GM18499 (cell line): ENCODE measurements at regions not wholly inside any gene's neighbourhood (a gene's known extent, or its start where the extent isn't known, plus 50 kb on each side); places are given as distances from the start of the nearest gene placed in this dataset.

Source experiments
- ATAC-seq: cut with Tn5 transposase; IDR thresholded peaks from one replicate; pipeline ENCODE4 v1.9.1; 2021; ENCODE audit warnings: moderate number of reproducible peaks; ENCODE audit not compliant: insufficient read depth, unreplicated experiment

DNA sequence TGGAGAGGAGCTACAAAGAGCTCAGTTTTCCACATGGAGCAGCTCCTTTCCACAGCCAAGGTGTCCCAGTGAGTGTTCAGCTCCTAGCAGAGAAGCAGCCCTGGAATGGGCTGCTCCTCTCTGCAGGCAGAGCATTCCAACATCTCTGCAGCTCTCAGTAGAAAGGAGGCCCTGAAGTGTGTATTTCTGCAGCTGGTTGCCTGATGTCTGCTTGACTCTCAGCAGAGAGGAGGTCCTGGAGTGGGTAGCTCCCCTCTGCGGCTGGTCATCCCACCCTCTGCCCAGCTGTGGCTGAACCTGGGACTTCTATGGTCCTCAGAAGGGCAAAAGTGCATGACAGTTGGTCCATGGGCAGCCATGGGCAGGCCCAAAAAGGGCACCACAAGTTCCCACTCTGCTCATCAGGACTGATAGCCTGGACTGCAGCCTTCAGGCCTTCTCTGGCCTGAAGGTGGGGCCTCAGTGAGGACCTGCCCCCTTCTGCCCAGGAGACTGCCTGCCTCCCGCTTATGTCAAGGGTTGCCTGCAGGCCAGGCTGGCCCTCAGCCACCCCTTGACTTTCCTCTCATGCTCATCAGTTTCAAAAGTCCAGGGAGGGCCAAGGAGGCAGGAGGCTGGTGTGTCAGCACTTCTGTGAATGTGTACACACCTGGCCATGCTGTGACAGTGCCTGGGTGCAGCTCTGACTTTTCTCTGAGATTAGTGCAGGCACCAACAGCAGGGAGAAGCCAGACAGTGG is 605.9 kb upstream of the FAM174A start:
- no peak for ATAC-seq

DNA sequence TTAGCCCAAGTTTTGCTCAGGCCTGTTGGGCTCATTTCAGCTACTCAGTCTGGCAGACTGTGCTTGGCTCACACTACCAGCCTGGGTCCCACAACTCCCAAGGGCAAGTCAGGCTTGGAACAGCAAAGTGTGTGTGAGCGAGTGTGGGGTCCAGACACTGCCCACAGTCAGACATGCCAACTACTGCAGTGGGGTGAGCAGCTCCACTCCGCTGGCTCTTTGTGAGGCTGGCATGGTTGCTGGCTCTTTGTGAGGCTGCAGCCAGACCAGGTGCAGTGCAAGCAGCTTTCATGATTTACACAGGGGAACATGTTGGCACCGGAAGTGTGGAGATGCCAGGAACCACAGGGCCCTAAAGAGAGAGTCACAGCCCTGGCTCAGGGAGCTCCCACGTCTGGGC is 606.7 kb upstream of the FAM174A start:
- ATAC-seq, result no peak

DNA sequence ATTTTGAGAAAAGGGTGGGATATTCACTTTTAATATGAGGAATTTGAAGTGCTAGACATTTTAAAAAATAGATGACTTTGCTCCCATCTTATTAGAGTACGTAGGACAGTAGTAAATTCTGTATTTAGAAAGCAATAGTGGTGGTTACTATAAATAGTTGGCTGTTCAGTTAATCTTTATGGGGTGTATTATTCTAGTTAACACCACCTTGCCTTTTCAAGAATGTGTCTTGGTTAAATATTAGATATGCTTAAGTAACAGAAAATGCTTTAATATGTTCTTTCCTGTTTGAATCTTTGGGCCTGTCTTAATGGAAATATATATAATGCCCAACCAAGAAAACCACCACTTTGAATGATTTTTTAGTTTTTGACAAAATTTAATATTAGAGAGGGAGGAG is 608.7 kb upstream of the FAM174A start:
- no peak for ATAC-seq

DNA sequence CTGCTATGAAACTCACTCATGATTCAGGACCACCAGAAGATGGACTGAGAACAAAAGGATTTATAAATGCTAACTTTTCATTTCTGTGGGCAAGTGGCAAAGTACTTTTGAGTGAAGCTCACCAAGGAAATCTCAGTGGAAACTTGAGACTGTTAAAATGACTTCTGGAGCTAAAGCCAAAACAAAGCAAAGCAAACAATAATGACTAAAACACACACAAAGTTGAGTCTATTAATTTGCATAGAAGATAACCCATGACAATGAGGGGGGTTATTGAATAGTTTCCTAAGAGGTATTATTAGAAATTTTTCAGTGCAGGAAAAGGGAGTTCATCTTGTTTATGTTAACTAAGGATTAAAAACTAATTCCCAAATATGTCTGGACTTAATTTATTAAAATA is 612.8 kb upstream of the FAM174A start:
- ATAC-seq, result no peak

DNA sequence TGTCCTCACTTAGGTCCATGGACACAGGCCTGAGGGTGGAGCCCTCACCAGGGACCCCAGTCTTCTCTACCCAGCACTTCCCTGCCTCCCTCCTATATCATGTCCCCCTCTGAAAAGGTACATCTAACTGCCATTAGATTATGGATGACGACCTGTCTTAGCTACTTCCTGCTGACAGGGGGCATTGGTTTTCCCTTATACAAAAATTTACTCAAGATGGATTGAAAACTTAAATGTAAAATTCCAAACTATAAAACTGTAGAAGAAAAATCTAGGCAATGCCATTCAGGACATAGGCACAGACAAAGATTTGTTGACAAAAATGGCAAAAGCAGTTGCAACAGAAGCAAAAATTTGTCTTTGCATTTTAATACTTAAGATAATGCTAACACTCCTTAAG is 623.2 kb upstream of the FAM174A start:
- ATAC-seq, result no peak

DNA sequence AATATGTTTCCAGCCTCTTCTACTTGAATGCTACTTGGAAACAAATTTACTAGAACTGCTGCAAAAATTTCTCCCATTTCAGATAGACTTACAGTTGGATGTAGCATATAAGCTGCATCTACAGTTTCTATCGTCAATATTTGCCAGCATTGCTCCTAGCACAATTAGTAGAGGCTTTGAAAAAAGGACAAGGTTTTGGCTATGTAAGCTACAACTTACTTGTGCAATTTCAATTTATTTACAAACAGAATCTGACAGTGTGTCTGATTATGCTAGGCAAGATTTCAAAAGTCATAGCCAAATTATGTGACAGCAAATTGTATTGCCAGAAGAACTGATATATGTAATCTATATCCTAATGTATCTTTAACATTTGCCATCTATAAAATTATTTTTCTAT is 628.4 kb upstream of the FAM174A start:
- no peak for ATAC-seq

DNA sequence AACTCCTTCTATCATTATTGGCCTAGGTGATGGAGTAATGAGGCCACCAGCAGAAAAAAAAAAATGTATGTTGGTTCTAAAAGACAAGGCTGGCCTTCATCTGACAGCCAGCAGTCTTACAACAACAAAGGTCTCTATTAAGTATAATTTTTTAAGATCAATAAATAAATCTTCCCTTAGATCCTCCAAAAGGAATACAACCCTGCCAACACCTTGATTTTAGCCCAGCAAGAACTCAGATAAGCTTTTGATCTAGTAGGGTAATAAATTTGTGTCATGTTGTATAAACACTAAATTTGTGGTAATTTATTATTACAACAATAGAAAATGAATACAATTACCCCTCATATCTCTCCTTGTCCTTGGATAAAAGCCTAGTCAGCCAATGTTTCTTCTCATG is 633.2 kb upstream of the FAM174A start:
- ATAC-seq, result no peak

DNA sequence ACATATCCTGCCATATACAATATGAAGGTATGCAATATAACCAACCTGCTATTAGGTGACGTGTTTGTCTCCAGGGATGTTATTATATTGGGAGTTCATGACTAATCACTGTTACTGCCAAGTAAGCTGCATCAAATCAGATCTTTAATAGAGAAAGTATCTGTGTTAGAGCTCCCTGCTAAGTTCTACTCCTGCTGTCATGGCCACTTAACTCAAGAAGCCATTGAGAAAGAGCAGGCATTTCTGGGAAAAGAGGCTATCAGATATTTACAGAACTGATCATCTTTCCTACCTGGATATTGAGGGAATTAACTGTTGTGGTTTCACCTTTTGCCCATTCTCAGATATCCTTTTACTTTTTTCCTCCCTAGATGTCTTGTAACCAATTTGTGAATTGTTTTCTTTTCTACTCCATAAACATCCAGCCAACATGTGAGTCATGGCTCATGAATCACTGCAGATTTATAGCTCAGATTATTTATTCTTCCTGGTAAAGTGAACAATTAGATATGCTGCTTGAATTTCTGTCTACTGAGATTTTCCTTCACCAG is 634.8 kb upstream of the FAM174A start:
- ATAC-seq, result no peak

DNA sequence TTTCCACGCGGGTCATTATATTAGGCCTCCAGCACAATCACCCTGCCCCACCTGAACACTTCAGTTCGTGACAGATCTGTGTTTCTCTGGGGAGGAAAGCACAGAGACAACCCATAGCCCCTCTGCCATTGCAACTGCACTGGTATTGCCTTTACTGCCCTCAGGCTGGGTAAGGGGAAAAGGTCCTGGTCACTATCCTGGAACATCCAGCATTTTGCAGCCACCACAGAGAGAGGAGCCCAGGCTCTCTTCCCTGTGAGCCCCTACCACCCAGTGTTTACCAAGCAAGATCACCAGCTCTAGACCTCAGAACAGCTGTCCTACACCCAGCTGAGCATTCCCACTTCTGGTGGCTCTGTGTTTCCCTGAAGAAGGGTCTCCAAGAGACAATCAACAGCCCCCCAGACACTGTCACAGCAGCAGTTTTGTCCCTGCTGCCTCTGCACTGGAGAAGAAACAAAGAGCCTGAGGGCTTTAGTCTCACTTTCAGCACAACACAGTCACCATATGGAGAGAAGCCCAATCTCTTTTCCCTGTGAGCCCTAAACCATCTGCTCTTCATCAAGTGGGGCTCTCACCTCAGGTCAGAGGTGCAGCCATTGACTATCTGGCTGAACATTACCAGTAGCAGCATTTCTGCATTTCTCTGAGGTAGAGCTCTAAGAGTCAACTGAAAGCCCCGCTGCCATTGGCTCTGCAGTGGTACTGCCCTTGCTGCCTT is 655.2 kb upstream of the FAM174A start:
- no peak for ATAC-seq

DNA sequence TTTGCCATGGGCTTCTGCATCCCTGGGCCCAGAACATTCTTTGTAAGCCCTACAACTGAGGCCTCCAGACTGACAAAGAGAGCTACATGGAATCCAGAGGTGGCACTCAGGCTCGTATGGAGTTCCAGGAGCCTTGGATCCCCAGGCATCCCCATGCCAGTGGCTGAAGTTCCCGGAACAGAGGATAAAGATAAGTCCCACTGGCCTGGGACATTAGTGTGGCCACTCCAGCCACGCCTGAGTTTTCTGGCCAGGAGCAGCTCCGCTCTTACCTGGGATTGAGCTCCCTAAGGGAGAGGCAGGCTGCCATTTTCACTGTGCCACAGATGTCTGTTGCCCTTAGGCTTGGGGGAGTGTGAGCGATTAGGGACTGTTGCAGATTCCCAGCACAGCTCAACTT is 656.3 kb upstream of the FAM174A start:
- ATAC-seq, result no peak

DNA sequence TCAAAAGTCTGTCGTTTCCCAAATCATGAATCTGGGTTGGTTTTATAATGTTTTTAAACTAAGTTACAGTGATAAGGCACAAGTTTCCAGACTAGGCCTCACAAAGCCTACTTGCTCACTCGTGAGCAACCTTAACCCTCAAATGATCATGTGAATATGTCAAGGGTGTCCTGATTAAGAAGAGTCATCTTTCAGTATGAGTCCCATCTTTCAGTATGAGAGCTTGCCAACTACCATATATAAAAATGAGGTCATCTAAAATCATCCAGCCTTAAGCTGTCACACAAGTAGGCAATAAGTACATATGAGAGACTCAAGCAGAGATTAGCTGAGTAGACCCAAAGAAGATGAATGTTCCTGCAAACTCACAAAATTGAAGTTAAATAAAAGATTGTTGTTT is 668.4 kb upstream of the FAM174A start:
- ATAC-seq, result peak; percentile 97

DNA sequence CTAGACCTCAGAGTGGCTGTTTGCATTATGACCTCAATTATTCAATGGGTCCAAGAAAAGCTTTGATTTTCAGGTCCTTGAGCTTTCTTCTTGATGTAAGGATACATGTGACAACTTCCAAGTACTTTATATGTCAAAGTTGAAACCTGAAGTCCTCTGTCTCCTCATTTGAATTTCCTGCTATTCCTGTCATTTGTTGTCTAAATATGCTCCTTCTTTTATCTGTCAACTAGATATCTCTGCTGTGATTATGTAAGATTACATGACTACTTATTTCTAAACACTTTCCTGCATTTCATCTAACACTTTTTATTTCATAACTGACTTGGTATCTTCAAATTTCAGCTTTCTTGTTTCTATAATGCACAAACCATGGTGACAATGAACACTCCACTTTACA is 670.0 kb upstream of the FAM174A start:
- no peak for ATAC-seq

DNA sequence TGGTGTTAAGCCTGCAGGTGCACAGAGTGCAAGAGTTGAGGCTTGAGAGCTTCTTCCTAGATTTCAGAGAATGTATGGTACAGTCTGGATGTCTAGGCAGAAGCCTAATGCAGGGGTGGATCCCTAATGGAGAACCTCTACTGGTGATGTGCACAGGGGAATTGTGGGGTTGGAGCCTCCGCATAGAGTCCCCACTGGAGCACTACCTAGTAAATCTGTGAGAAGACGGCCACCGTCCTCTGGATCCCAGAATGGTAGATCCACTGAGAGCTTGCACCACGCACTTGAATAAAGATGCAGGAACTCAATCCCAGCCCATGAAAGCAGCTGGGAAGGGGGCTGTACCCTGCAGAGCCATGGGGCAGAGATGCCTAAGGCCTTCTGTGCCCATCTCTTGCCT is 699.4 kb upstream of the FAM174A start:
- ATAC-seq, result no peak

DNA sequence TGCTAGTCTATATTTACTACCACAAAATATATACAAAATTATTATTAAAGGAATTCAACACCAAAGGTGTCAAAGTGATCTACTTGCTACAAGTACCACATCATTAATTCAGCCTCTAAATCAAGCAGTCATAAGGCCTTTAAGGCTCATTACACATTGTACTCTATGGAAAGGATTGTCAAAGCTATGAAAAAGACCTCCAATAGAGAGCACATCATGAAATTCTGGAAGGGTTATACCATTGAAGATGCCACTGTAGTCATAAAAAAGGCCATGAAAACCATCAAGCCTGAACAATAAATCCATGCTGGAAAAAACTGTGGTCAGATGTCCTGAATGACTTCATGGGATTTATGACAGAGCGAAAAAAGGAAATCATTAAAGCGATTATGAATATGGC is 708.0 kb upstream of the FAM174A start:
- no peak for ATAC-seq

DNA sequence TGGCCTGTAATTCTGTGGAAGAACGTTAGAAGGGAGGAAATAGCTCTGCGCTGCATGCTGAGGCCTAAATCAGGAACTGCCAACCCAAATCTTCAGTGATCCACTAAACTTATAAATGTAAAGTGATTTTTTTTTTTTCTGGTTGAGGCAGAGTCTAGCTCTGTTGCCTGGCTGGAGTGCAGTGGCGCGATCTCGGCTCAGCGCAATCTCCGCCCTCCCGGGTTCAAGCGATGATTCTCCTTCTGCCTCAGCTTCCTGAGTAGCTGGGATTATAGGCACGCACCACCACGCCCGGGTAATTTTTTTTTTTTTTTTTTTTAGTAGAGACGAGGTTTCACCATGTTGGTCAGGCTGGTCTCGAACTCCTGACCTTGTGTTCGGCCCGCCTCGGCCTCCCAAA is 717.4 kb upstream of the FAM174A start:
- no peak for ATAC-seq

DNA sequence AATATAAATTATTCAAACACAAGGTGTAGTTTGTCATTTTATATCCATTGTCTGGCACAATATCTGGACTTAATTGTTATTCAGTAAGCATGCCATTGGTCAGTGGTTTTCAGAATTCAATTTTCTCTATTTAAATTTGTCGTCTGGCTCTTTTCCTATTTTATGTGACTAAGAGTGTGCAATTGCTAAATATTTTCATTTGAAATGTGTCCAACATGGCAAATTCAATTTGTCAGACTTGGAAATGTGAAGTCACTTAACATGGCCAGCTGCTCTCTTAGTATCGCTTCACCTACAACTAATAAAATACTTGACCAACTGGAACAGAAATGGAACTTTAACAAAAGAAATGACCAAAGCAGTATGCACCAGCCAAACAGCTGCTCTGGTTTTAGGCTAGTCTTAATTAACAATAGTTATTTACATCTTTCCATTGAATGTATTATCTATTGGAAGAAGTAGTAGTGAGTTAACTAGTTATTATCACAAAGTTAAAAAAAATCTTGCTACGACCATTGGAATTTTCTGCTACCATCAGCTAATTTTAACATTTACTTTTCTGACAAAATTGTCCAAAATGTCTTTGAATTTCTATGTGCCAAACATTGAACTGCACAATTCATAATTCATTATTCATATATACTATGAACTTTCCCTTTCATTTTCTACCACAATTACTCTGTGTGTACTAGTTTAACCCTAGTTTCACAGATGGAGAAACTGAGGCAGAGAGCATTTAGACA is 720.7 kb upstream of the FAM174A start:
- ATAC-seq, result no peak

DNA sequence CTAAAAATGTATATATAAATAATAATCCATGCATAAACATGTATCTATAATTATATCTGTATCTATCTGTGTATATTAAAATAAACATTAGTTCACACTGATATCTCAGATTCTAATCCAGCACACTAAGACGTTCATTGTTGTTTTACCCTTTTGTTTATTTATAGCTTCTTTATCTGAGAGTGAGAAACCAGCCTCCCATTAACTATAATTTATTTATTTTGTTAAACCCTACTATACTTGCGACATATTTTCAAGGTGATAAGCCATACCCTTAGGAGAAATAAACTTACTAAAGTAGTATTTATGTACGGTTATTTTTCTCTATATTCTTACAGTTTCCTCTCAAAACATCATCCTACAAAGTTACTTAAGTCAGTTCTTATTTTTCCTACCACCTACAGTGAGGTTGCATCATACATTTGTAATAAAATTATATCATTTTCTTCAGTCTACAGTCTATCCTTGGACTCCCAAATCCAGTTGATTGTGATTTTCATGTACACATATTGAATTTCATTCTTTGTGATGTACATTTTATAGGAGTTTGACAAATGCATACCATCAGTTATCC is 726.4 kb upstream of the FAM174A start:
- ATAC-seq, result no peak

DNA sequence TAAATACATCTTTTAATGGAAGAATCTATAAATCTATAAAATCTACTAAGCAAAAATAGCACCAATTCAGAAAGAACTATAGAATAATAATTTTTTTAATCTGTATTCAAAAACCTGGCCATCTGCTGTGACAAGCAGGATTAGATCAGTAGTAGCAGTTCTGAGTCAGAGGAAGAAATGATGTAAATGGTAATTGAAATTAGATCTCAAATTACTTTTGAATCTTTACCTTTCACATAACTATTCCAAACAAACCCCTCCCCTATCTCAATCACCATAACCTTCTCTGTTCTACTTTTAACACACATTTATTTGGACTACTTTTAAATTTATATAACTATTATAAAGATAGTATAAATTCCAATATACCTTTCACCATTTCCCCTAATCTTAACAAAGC is 727.8 kb upstream of the FAM174A start:
- no peak for ATAC-seq

DNA sequence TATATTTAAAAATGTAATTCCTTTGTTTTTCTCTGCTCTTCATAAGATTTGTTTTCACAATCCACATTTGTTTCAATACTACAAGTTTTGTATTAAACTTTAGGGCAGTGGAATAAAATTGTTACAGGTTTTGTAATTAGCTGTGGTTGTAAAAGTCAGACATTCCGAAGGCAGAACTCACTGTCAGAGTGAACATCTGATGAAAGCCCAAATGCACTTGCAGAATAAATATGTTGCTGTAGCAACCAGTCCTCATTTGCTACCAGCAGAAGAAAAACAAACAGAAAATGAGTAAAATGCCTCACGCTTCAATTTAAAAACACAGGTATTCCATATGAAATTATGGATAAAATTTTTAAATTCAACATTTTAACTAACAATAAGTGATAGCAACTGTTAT is 740.1 kb upstream of the FAM174A start:
- ATAC-seq, result no peak

DNA sequence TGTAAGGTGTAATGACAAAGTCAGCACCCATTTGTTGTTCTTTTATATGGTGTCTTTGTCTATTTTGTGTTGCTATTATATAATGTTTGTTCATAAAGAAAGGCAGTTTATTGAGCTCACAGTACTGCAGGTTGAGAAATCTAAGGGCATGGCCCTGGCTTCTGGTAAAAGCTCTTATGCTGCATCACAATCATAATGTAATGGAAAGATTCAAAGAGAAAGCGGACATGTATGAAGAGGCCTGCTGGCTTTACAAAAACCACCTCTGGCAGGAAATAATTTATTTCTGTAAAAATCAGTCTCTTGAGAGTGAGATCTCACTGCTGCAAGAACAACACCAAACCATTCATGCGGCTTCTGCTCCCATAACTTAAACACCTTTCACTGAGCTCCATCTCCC is 746.7 kb upstream of the FAM174A start:
- no peak for ATAC-seq

DNA sequence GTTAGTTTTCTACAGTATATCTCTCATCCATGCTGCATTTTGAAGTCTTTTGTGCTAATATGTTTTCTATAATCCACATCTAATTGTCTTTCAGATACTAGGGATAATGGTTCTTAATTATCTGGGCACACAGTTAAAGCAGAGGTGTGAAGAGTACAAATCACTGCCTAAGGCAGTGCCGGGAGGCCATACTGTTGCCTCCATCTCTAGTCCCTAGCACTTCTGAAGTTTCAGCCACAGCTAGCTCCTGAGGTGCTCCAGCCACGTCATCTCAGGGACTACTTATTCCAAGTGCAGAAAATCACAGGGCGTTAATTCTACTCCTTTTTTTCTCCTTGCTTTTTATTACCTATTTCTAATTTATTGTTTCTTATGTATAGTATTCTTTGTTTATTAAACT is 760.0 kb upstream of the FAM174A start:
- no peak for ATAC-seq
